Gastrocnemius medialis (tissue), 4 donors: ENCODE measurements at regions not wholly inside any gene's neighbourhood (a gene's known extent, or its start where the extent isn't known, plus 50 kb on each side); places are given as distances from the start of the nearest gene placed in this dataset.

ENCODE experiments used
- POLR2A ChIP-seq, 2 donors: fragments of 450-650 bp; IDR thresholded peaks; one replicate each; pipeline ENCODE4 v1.6.1; 2017; ENCODE audit warnings: antibody characterized with exemption in 2 of 2, mild to moderate bottlenecking in 2 of 2, moderate library complexity in 2 of 2
- TF ChIP-seq, protein P1 (sequence below), 5 experiments: fragments of 450-650 bp in 3 of 5; fragments of 200-600 bp in 2 of 5; sonication (generic) in 2 of 5; IDR thresholded peaks in 4 of 5; conservative IDR thresholded peaks in 1 of 5; 1 replicate in 4 of 5; 2 replicates in 1 of 5; pipeline ENCODE4 v1.5.1; 2016 to 2019; ENCODE audit warnings: antibody characterized with exemption in 5 of 5, mild to moderate bottlenecking in 3 of 5, moderate library complexity in 3 of 5

DNA sequence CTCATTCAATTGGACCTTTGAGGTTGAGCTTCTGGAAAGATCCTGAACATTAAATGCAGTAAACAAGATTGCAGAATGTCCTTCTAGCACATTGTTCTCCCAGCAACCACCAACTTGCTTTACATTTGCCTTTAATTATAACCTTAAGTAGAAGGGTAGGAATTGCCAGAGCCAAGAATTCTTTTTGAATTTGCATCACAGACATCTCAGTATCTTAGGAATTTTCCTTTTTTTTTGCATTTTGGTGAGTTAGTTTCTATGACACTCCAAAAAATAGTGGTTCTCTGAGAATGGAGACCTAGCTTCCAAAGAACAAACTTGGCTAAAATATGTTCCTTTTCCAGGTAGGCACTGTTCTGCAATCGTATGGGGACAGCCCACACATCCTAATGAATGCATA lies 456.0 kb downstream of the GATA3 start:
- TF ChIP-seq POLR2A (IDR thresholded peaks at IDR 0.05) = no peak
- TF ChIP-seq, protein P1, sequence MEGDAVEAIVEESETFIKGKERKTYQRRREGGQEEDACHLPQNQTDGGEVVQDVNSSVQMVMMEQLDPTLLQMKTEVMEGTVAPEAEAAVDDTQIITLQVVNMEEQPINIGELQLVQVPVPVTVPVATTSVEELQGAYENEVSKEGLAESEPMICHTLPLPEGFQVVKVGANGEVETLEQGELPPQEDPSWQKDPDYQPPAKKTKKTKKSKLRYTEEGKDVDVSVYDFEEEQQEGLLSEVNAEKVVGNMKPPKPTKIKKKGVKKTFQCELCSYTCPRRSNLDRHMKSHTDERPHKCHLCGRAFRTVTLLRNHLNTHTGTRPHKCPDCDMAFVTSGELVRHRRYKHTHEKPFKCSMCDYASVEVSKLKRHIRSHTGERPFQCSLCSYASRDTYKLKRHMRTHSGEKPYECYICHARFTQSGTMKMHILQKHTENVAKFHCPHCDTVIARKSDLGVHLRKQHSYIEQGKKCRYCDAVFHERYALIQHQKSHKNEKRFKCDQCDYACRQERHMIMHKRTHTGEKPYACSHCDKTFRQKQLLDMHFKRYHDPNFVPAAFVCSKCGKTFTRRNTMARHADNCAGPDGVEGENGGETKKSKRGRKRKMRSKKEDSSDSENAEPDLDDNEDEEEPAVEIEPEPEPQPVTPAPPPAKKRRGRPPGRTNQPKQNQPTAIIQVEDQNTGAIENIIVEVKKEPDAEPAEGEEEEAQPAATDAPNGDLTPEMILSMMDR (IDR thresholded peaks at IDR 0.05 in 4 of 5, conservative IDR thresholded peaks at IDR 0.05 in 1 of 5) = no peak
